Mesothelial cell of epicardium (in vitro differentiated cells): ENCODE measurements at regions not wholly inside any gene's neighbourhood (a gene's known extent, or its start where the extent isn't known, plus 50 kb on each side); places are given as distances from the start of the nearest gene placed in this dataset.

Source experiments
- DNase-seq, 2 experiments: peaks; one replicate each; pipeline ENCODE4 v3.0.0; 2021; ENCODE audit warnings: low spot score in 2 of 2; ENCODE audit not compliant: unreplicated experiment in 2 of 2
- H3K27ac Mint-ChIP-seq: 2 replicates; pipeline ENCODE4 v1.8.0; 2021; ENCODE audit warnings: mixed read lengths
- H3K27me3 Mint-ChIP-seq: 2 replicates; pipeline ENCODE4 v1.8.0; 2021; ENCODE audit warnings: low read depth, mixed read lengths
- H3K36me3 Mint-ChIP-seq: 2 replicates; pipeline ENCODE4 v1.8.0; 2021; ENCODE audit warnings: mixed read lengths
- H3K4me1 Mint-ChIP-seq: 2 replicates; pipeline ENCODE4 v1.8.0; 2021; ENCODE audit warnings: mixed read lengths
- H3K4me3 Mint-ChIP-seq: 2 replicates; pipeline ENCODE4 v1.8.0; 2021; ENCODE audit warnings: mild to moderate bottlenecking, moderate library complexity, mixed read lengths
- H3K9me3 Mint-ChIP-seq: 2 replicates; pipeline ENCODE4 v1.8.0; 2021; ENCODE audit warnings: mixed read lengths
- CTCF ChIP-seq: fragments of 200-600 bp; sonication (generic); IDR thresholded peaks from one replicate; pipeline ENCODE4 v1.5.0; 2021; ENCODE audit warnings: antibody characterized with exemption; ENCODE audit not compliant: unreplicated experiment

- no peak for TF ChIP-seq CTCF
- H3K36me3 Mint-ChIP-seq, result no peaks in the 10 kb centered on the region
- no peak for DNase-seq
- no peak overlapping the region for H3K27ac Mint-ChIP-seq
- no peak overlapping the region for H3K4me3 Mint-ChIP-seq
- H3K9me3 Mint-ChIP-seq, result no peaks in the 10 kb centered on the region
- H3K27me3 Mint-ChIP-seq, result no peaks in the 10 kb centered on the region
- H3K4me1 Mint-ChIP-seq, result peaks cover under 1% of the 10 kb centered on the region
Measured at GRCh38 chr6:12613811-12614210, 102.8 kb upstream of the PHACTR1 start.

DNA sequence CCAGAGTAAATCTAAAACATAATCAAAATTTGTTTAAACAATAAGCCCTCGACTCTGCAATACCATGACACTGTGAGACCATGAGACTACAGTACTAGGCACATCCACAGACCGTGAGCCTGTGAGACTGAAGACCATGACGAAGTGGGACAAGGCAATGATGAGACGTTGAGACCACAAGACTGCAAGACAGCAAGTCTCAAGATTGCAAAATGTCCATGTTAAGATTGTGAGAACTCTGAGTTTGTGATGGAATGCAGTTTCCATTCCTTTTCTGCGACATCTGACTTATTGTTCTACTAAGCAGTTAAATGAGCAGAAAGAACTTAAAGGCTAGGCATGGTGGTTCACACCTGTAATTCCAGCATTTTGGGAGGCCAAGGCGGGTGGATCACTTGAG is 102.1 kb upstream of the PHACTR1 start:
- H3K27ac Mint-ChIP-seq, result no peak overlapping the region
- no peak for DNase-seq
- no peak overlapping the region for H3K4me3 Mint-ChIP-seq
- no peaks in the 10 kb centered on the region for H3K9me3 Mint-ChIP-seq
- H3K4me1 Mint-ChIP-seq, result no peaks in the 10 kb centered on the region
- TF ChIP-seq CTCF, result no peak
- H3K36me3 Mint-ChIP-seq, result no peaks in the 10 kb centered on the region
- no peaks in the 10 kb centered on the region for H3K27me3 Mint-ChIP-seq

DNA sequence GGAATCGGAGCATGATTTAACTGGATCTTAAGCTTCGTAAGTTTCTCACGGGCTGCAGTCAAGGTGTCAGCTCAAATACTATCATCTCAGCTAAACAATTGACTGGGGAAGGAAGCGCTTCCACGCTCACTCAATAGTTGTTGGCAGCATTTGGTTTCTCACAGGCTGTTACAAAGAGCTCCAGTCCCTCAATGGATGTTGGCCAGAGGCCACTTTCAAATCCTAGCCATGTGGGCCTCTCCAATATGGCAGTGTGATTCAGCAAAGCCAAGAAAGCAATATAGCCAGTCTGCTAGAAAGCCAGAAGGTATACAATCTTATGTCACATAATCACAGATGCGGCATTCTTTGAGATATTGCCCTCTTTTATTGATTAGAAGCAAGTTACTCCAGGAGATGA is 98.3 kb upstream of the PHACTR1 start:
- peaks cover 4% of the 10 kb centered on the region for H3K9me3 Mint-ChIP-seq
- H3K36me3 Mint-ChIP-seq, result no peaks in the 10 kb centered on the region
- H3K27ac Mint-ChIP-seq, result no peak overlapping the region
- DNase-seq, result no peak
- H3K4me1 Mint-ChIP-seq, result no peaks in the 10 kb centered on the region
- H3K4me3 Mint-ChIP-seq, result no peak overlapping the region
- TF ChIP-seq CTCF, result no peak
- no peaks in the 10 kb centered on the region for H3K27me3 Mint-ChIP-seq

DNA sequence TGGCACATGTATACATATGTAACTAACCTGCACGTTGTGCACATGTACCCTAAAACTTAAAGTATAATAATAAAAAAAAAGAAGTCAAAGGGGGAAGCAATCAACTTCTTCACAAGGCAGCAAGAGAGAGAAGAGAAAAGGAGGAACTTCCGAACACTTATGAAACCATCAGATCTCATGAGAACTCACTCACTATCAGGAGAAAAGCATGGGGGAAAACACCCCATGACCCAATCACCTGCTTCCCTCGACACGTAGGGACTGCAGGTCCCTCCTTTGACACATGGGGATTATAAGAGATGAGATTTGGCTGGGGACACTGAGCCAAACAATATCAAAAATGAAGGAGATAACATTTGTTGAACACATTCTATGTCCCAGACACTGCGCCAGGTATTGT is 94.8 kb upstream of the PHACTR1 start:
- Mint-ChIP-seq H3K36me3 (no peaks in the 10 kb centered on the region), H3K9me3 (peaks cover 11% of the 10 kb centered on the region), H3K27ac (no peak overlapping the region), H3K4me3 (no peak overlapping the region), H3K4me1 (no peaks in the 10 kb centered on the region), H3K27me3 (no peaks in the 10 kb centered on the region)
- TF ChIP-seq CTCF, result no peak
- DNase-seq, result no peak

GRCh38 chr6:12622566-12622965 is 94.0 kb upstream of the PHACTR1 start:
- no peak for DNase-seq
- H3K9me3 Mint-ChIP-seq, result peaks cover 11% of the 10 kb centered on the region

More at GRCh38 chr6:12622566-12622965, 94.0 kb upstream of the PHACTR1 start:
- Mint-ChIP-seq H3K27me3 (no peaks in the 10 kb centered on the region), H3K4me3 (no peak overlapping the region), H3K4me1 (no peaks in the 10 kb centered on the region), H3K27ac (no peak overlapping the region), H3K36me3 (no peaks in the 10 kb centered on the region)
- no peak for TF ChIP-seq CTCF
